ENCODE measurements at regions not wholly inside any gene's neighbourhood (a gene's known extent, or its start where the extent isn't known, plus 50 kb on each side); places are given as distances from the start of the nearest gene placed in this dataset.

DNA sequence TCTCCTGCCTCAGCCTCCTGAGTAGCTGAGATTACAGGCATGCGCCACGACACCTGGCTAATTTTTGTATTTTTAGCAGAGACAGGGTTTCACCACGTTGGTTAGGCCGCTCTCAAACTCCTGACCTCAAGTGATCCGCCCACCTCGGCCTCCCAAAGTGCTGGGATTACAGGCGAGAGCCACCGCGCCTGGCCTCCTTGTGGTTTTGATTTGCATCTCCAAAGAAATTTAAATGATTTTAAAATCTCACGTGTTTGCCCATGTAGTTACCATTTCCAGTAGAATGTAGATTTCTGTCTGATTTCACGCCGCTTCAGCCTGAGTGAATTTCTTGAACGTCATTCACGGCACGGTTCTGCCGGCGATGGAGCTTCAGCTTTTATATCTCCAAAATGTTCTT is 55.8 kb downstream of the IGF2 start:
- TF ChIP-seq, protein P1, sequence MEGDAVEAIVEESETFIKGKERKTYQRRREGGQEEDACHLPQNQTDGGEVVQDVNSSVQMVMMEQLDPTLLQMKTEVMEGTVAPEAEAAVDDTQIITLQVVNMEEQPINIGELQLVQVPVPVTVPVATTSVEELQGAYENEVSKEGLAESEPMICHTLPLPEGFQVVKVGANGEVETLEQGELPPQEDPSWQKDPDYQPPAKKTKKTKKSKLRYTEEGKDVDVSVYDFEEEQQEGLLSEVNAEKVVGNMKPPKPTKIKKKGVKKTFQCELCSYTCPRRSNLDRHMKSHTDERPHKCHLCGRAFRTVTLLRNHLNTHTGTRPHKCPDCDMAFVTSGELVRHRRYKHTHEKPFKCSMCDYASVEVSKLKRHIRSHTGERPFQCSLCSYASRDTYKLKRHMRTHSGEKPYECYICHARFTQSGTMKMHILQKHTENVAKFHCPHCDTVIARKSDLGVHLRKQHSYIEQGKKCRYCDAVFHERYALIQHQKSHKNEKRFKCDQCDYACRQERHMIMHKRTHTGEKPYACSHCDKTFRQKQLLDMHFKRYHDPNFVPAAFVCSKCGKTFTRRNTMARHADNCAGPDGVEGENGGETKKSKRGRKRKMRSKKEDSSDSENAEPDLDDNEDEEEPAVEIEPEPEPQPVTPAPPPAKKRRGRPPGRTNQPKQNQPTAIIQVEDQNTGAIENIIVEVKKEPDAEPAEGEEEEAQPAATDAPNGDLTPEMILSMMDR (IDR thresholded peaks at IDR 0.05; ENCODE audit: low read length), result no peak
- TF ChIP-seq EZH2 (IDR thresholded peaks at IDR 0.05; ENCODE audit: borderline replicate concordance, low read length), result no peak

Data from OCI-LY1 (cell line).